ENCODE measurements at regions not wholly inside any gene's neighbourhood (a gene's known extent, or its start where the extent isn't known, plus 50 kb on each side); places are given as distances from the start of the nearest gene placed in this dataset.

DNA sequence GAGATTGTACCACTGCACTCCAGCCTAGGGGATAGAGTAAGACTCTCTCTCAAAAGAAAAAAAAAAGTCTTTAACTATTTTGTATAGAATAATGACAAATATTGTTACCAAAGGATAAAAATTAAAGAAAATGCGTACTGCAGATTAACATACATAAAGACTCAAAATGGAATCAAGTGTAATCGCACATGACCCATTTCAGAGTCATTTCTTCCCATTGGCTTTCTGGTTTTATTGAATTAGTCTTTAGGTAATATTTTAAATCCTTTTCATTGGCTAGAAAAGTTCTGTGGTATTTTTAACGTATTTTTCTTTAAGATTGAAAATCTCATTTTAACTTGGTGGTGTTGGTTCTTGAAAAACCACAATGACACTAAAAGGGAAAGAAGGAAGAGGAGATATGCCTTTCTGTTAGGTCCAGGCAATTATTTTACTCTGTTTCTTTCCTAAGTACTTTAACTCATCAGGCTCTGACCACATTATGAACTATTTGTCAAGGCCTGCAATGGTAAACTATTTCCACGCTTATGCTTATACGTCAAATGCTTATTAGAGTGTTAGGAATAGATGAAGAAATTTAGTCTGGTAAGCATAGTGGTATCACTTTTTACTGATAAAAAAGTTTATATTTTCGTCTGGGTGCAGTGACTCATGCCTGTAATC lies 52.3 kb downstream of the PLEKHG1 start:
- TF ChIP-seq, protein P1, sequence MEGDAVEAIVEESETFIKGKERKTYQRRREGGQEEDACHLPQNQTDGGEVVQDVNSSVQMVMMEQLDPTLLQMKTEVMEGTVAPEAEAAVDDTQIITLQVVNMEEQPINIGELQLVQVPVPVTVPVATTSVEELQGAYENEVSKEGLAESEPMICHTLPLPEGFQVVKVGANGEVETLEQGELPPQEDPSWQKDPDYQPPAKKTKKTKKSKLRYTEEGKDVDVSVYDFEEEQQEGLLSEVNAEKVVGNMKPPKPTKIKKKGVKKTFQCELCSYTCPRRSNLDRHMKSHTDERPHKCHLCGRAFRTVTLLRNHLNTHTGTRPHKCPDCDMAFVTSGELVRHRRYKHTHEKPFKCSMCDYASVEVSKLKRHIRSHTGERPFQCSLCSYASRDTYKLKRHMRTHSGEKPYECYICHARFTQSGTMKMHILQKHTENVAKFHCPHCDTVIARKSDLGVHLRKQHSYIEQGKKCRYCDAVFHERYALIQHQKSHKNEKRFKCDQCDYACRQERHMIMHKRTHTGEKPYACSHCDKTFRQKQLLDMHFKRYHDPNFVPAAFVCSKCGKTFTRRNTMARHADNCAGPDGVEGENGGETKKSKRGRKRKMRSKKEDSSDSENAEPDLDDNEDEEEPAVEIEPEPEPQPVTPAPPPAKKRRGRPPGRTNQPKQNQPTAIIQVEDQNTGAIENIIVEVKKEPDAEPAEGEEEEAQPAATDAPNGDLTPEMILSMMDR (IDR thresholded peaks at IDR 0.05; ENCODE audit: poor library complexity): no peak
- TF ChIP-seq EZH2 (IDR thresholded peaks at IDR 0.05; ENCODE audit: borderline replicate concordance): no peak

All from hepatocyte (in vitro differentiated cells).